ACC112 (cell line): ENCODE measurements at regions not wholly inside any gene's neighbourhood (a gene's known extent, or its start where the extent isn't known, plus 50 kb on each side); places are given as distances from the start of the nearest gene placed in this dataset.
"Not testable (repeated sequence)": the region's sequence is repeated elsewhere in the genome, so short reads cannot be mapped to it uniquely, and the experiment has no call there.

Source experiments
- H2AFZ ChIP-seq: fragments of 200-600 bp; sonication (generic); one replicate; pipeline ENCODE4 v1.6.0; 2017; ENCODE audit warnings: antibody characterized with exemption, low read length; ENCODE audit not compliant: unreplicated experiment
- H3K27ac ChIP-seq: fragments of 200-600 bp; sonication (generic); 2 replicates; pipeline ENCODE4 v1.5.1; 2014; ENCODE audit warnings: low read depth, mild to moderate bottlenecking, antibody characterized with exemption, low read length, moderate library complexity
- H3K27me3 ChIP-seq: fragments of 200-600 bp; sonication (generic); 2 replicates; pipeline ENCODE4 v1.6.1; 2014; ENCODE audit warnings: mild to moderate bottlenecking, antibody characterized with exemption, low read length, moderate library complexity, mixed read lengths; ENCODE audit not compliant: insufficient read depth
- H3K36me3 ChIP-seq: fragments of 200-600 bp; sonication (generic); 2 replicates; pipeline ENCODE4 v1.6.1; 2016; ENCODE audit warnings: mild to moderate bottlenecking, antibody characterized with exemption, low read length, moderate library complexity, mixed read lengths; ENCODE audit not compliant: insufficient read depth
- H3K4me1 ChIP-seq: fragments of 200-600 bp; sonication (generic); one replicate; pipeline ENCODE4 v1.6.1; 2016; ENCODE audit warnings: low read length, mixed read lengths; ENCODE audit not compliant: insufficient read depth, unreplicated experiment, control insufficient read depth
- H3K4me3 ChIP-seq: fragments of 200-600 bp; sonication (generic); 2 replicates; pipeline ENCODE4 v1.5.1; 2014; ENCODE audit warnings: mild to moderate bottlenecking, low read depth, low read length
- H3K79me2 ChIP-seq: fragments of 200-600 bp; sonication (generic); one replicate; pipeline ENCODE4 v1.6.0; 2016; ENCODE audit warnings: low read length; ENCODE audit not compliant: control insufficient read depth, unreplicated experiment, insufficient read depth

GRCh38 chr2:208608122-208608835 is 201.7 kb downstream of the PTH2R start:
- Histone ChIP-seq H3K36me3 (no peaks in the 10 kb centered on the region), H3K27me3 (no peaks in the 10 kb centered on the region), H3K4me1 (no peaks in the 10 kb centered on the region), H3K79me2 (no peaks in the 10 kb centered on the region), H3K27ac (no peak overlapping the region), H2AFZ (no peak overlapping the region), H3K4me3 (no peak overlapping the region)

- H3K27ac ChIP-seq = no peak overlapping the region
- no peaks in the 10 kb centered on the region for H3K4me1 ChIP-seq
- H3K27me3 ChIP-seq = no peaks in the 10 kb centered on the region
- no peak overlapping the region for H3K4me3 ChIP-seq
- H2AFZ ChIP-seq = no peak overlapping the region
- no peaks in the 10 kb centered on the region for H3K36me3 ChIP-seq
- H3K79me2 ChIP-seq = no peaks in the 10 kb centered on the region
These were observed 202.7 kb downstream of the PTH2R start for GRCh38 chr2:208609166-208609804.

GRCh38 chr2:208615675-208616074 is 209.1 kb downstream of the PTH2R start:
- not testable (repeated sequence) for H2AFZ ChIP-seq

GRCh38 chr2:208618220-208618619 is 211.6 kb downstream of the PTH2R start:
- Histone ChIP-seq H3K4me1 (no peaks in the 10 kb centered on the region), H3K27ac (no peak overlapping the region), H3K27me3 (no peaks in the 10 kb centered on the region), H3K36me3 (no peaks in the 10 kb centered on the region), H3K4me3 (no peak overlapping the region), H3K79me2 (no peaks in the 10 kb centered on the region), H2AFZ (no peak overlapping the region)

More at GRCh38 chr2:208615675-208616074, 209.1 kb downstream of the PTH2R start:
- H3K79me2 ChIP-seq, H3K27ac ChIP-seq, H3K27me3 ChIP-seq, H3K4me1 ChIP-seq, H3K4me3 ChIP-seq, H3K36me3 ChIP-seq: not testable (repeated sequence)

- Histone ChIP-seq H3K79me2 (no peaks in the 10 kb centered on the region), H3K27me3 (no peaks in the 10 kb centered on the region), H3K36me3 (no peaks in the 10 kb centered on the region), H3K27ac (no peak overlapping the region), H3K4me3 (no peak overlapping the region), H3K4me1 (no peaks in the 10 kb centered on the region), H2AFZ (no peak overlapping the region)
These were observed 213.4 kb downstream of the PTH2R start for GRCh38 chr2:208619993-208620392.

- no peak overlapping the region for H3K27ac ChIP-seq
- H3K27me3 ChIP-seq = no peaks in the 10 kb centered on the region
- no peak overlapping the region for H2AFZ ChIP-seq
- no peak overlapping the region for H3K4me3 ChIP-seq
- H3K36me3 ChIP-seq = no peaks in the 10 kb centered on the region
- no peaks in the 10 kb centered on the region for H3K4me1 ChIP-seq
- no peaks in the 10 kb centered on the region for H3K79me2 ChIP-seq
These were observed 213.9 kb downstream of the PTH2R start for GRCh38 chr2:208620487-208620978.

- Histone ChIP-seq H3K79me2 (no peaks in the 10 kb centered on the region), H3K36me3 (no peaks in the 10 kb centered on the region), H3K27ac (no peak overlapping the region), H3K4me1 (no peaks in the 10 kb centered on the region), H3K4me3 (no peak overlapping the region), H2AFZ (no peak overlapping the region), H3K27me3 (no peaks in the 10 kb centered on the region)
These were observed 220.7 kb downstream of the PTH2R start for GRCh38 chr2:208627110-208627884.

GRCh38 chr2:208627916-208628315 is 221.3 kb downstream of the PTH2R start:
- Histone ChIP-seq H3K36me3 (no peaks in the 10 kb centered on the region), H3K79me2 (no peaks in the 10 kb centered on the region), H2AFZ (no peak overlapping the region), H3K27ac (no peak overlapping the region), H3K27me3 (no peaks in the 10 kb centered on the region), H3K4me1 (no peaks in the 10 kb centered on the region), H3K4me3 (no peak overlapping the region)

GRCh38 chr2:208638059-208638458 is 231.5 kb downstream of the PTH2R start:
- Histone ChIP-seq H3K4me1 (no peaks in the 10 kb centered on the region), H3K79me2 (no peaks in the 10 kb centered on the region), H3K27me3 (no peaks in the 10 kb centered on the region), H3K4me3 (no peak overlapping the region), H3K36me3 (no peaks in the 10 kb centered on the region), H2AFZ (no peak overlapping the region), H3K27ac (no peak overlapping the region)

- no peaks in the 10 kb centered on the region for H3K79me2 ChIP-seq
- H3K4me1 ChIP-seq = no peaks in the 10 kb centered on the region
- H3K4me3 ChIP-seq = no peak overlapping the region
- no peaks in the 10 kb centered on the region for H3K27me3 ChIP-seq
- H2AFZ ChIP-seq = no peak overlapping the region
- no peaks in the 10 kb centered on the region for H3K36me3 ChIP-seq
- no peak overlapping the region for H3K27ac ChIP-seq
These were observed 235.7 kb downstream of the PTH2R start for GRCh38 chr2:208642125-208642779.
